Left lung (tissue), 4 donors: ENCODE measurements at regions not wholly inside any gene's neighbourhood (a gene's known extent, or its start where the extent isn't known, plus 50 kb on each side); places are given as distances from the start of the nearest gene placed in this dataset.

Source experiments
- ATAC-seq: fragments of 200-7000 bp; cut with Tn5 transposase; one replicate; pipeline ENCODE4 v1.9.1; 2020; ENCODE audit warnings: moderate library complexity
- DNase-seq, 4 donors: peaks; one replicate each; pipeline ENCODE4 v3.0.0-alpha.2; 2013 to 2020
- H3K27ac ChIP-seq, 2 donors: fragments of 200-600 bp; sonication (generic) in 1 of 2; one replicate each; pipeline versions ENCODE4 v1.5.0 to v1.8.0; 2020 to 2021
- H3K27me3 ChIP-seq, 2 donors: fragments of 200-600 bp; sonication (generic) in 1 of 2; one replicate each; pipeline versions ENCODE4 v1.5.0 to v1.8.0; 2020 to 2021
- H3K36me3 ChIP-seq, 2 donors: fragments of 200-600 bp; sonication (generic) in 1 of 2; one replicate each; pipeline versions ENCODE4 v1.5.0 to v1.8.0; 2020 to 2021
- H3K4me1 ChIP-seq, 2 donors: fragments of 200-600 bp; one replicate each; pipeline ENCODE4 v1.8.0; 2021
- H3K4me3 ChIP-seq, 2 donors: fragments of 200-600 bp; sonication (generic) in 1 of 2; one replicate each; pipeline versions ENCODE4 v1.5.0 to v1.8.0; 2020 to 2021; ENCODE audit warnings: mild to moderate bottlenecking in 1 of 2
- H3K9me3 ChIP-seq, 2 donors: fragments of 200-600 bp; sonication (generic) in 1 of 2; one replicate each; pipeline versions ENCODE4 v1.5.0 to v1.8.0; 2020 to 2021
- intact Hi-C, 2 donors: fragments of 100-400 bp; cut with DNase I; formaldehyde crosslinking; loops; one replicate each; pipeline versions ENCODE4 v1.11.2 to v1.14.2; 2022
- TF ChIP-seq, protein P1 (sequence below), 2 donors: fragments of 200-600 bp; sonication (generic) in 1 of 2; IDR thresholded peaks; one replicate each; pipeline versions ENCODE4 v1.5.0 to v1.8.0; 2021; ENCODE audit warnings: antibody characterized with exemption in 2 of 2
- donor health status: DM: no; HTN: yes; CAD: no.
- donor health status: DM: no; HTN: no; CAD: no.

DNA sequence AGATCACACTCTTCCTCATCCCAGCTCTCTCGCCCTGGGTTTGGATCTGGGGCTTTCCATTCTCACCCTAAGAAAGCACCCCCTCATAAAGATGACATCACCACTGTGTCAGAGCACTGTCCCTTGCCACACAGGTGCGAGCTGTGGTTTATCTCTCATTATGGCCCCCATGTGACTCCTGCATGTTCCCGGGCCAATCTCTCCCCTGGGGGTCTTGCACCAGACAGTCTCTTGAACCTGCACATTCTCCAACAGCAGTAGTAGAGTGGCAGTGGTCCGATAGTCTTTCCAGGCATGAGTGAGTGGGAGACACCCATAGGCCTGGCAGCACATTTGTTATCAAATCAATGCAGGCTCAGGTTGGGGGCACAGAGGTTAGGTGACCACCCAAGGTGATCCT is 130.5 kb downstream of the HRH4 start:
- Histone ChIP-seq H3K9me3 (no peaks in the 10 kb centered on the region), H3K4me3 (no peak overlapping the region), H3K4me1 (no peaks in the 10 kb centered on the region), H3K36me3 (no peaks in the 10 kb centered on the region), H3K27ac (no peak overlapping the region), H3K27me3 (no peaks in the 10 kb centered on the region)
- TF ChIP-seq, protein P1, sequence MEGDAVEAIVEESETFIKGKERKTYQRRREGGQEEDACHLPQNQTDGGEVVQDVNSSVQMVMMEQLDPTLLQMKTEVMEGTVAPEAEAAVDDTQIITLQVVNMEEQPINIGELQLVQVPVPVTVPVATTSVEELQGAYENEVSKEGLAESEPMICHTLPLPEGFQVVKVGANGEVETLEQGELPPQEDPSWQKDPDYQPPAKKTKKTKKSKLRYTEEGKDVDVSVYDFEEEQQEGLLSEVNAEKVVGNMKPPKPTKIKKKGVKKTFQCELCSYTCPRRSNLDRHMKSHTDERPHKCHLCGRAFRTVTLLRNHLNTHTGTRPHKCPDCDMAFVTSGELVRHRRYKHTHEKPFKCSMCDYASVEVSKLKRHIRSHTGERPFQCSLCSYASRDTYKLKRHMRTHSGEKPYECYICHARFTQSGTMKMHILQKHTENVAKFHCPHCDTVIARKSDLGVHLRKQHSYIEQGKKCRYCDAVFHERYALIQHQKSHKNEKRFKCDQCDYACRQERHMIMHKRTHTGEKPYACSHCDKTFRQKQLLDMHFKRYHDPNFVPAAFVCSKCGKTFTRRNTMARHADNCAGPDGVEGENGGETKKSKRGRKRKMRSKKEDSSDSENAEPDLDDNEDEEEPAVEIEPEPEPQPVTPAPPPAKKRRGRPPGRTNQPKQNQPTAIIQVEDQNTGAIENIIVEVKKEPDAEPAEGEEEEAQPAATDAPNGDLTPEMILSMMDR (IDR thresholded peaks at IDR 0.05) = no peak
- intact Hi-C loops = no loop called here
- no peak for ATAC-seq
- no peak for DNase-seq

DNA sequence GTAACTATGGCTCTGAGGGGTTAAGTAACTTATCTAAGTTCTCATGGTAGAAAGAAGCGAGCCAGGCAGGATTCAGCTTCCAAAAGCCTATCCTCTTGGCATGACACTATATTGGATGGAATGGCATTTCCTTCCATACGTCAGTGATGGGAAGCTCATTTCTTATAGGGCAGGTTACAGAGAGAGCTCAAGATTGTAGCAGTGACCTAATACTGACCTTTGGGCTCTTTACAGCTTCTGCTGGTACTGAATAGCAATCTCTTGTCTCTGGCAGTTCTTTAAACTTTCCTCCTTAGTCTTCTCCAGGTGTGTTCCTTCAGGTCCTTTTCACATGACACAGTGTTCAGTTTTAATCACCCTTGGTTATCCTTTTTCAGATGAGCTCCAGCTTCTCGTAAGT is 133.0 kb downstream of the HRH4 start:
- H3K27ac ChIP-seq = no peak overlapping the region
- no peaks in the 10 kb centered on the region for H3K36me3 ChIP-seq
- H3K9me3 ChIP-seq = no peaks in the 10 kb centered on the region
- no peak overlapping the region for H3K4me3 ChIP-seq
- intact Hi-C loops = no loop called here
- TF ChIP-seq, protein P1 (IDR thresholded peaks at IDR 0.05) = no peak
- no peak for DNase-seq
- H3K27me3 ChIP-seq = no peaks in the 10 kb centered on the region
- no peak for ATAC-seq
- H3K4me1 ChIP-seq = no peaks in the 10 kb centered on the region

DNA sequence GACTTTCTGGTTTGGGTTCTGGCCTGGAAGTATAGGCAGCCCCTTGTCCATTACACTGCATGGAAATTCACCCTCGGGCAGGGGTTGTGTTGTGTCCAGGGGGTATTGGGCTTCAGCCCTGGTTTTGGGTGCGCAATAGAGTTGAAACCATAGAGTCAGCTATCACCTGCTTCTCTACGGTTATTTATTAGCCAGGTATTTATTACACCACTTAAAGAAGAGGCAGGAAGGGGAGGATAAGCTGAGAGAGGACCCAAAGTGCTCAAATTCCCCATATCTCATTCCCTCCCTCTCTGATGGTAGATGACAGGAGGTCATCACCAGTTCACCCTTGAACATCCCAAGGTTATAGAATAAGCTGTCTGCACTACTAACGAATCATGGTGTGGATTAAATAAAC is 133.4 kb downstream of the HRH4 start:
- Histone ChIP-seq H3K9me3 (no peaks in the 10 kb centered on the region), H3K4me1 (no peaks in the 10 kb centered on the region), H3K27ac (no peak overlapping the region), H3K36me3 (no peaks in the 10 kb centered on the region), H3K27me3 (no peaks in the 10 kb centered on the region), H3K4me3 (no peak overlapping the region)
- intact Hi-C loops = no loop called here
- ATAC-seq = no peak
- TF ChIP-seq, protein P1 (IDR thresholded peaks at IDR 0.05) = no peak
- DNase-seq = no peak

DNA sequence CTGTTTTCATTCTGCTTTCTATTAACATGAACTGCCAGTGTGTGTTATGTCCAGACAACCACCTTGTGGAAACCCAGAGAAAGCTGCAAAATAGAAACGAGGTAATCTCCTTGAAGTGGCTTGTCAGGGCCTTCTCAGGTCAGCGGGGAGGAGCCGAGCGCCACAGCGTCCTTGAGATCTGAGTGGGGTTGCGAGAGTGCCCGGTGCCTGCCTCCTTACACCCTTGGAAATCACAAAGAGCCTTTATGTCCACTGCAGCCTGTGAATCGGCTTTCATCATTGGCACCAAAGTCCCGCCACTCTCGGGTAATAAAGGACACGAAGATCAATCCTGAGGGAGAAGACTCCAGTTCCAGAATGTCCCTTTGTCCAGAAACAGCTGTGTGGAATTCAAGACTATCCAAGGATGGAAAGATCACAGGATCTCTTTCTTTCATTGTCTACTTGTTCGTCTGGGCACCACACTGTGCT is 135.2 kb downstream of the HRH4 start:
- Histone ChIP-seq H3K4me1 (no peaks in the 10 kb centered on the region), H3K4me3 (no peak overlapping the region), H3K27ac (no peak overlapping the region), H3K27me3 (no peaks in the 10 kb centered on the region), H3K9me3 (no peaks in the 10 kb centered on the region), H3K36me3 (no peaks in the 10 kb centered on the region)
- intact Hi-C loops = no loop called here
- DNase-seq (peak in 2 of 4 donors; percentile 40 to 43), ATAC-seq (peak; percentile 91)
- TF ChIP-seq, protein P1 (IDR thresholded peaks at IDR 0.05) = no peak

DNA sequence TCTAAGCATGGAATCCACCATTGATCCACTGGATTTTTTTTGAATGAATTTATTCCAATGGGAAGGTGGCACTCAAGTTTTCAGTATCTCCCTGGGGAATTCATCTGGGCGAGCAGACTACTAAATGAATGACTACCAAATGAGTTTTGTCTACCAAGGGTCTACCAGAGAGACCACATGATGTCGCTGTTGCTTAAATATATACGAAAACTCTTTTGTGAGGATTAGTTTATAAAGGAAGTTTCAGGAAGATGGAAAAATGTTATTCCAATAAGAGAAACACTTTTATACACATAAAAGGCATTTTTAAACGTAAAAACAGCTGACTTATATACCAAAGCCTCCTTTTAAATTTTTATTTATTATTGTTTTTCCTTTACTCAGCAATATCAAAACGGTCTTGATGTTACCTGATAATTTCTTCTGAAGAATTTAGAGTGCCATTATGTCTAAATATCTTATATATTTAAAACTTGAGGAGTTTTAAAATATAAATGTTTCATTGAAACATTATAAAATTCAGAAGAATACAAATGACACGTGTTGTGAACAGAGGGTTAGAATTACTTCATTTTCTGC is 139.7 kb downstream of the HRH4 start:
- H3K9me3 ChIP-seq = no peaks in the 10 kb centered on the region
- DNase-seq (peak in 2 of 4 donors; percentile 65 to 78), ATAC-seq (peak; percentile 67)
- intact Hi-C loops = loop anchor here in 1 of 2 donors (5.0 kb wide), 1 partner anchor 127 kb away; no protein-coding TSS in a partner anchor
- H3K27ac ChIP-seq = no peak overlapping the region
- TF ChIP-seq, protein P1 (IDR thresholded peaks at IDR 0.05) = peak; percentile 33 to 71
- no peaks in the 10 kb centered on the region for H3K4me1 ChIP-seq
- H3K27me3 ChIP-seq = no peaks in the 10 kb centered on the region
- H3K36me3 ChIP-seq = no peaks in the 10 kb centered on the region
- no peak overlapping the region for H3K4me3 ChIP-seq
